ENCODE measurements at regions not wholly inside any gene's neighbourhood (a gene's known extent, or its start where the extent isn't known, plus 50 kb on each side); places are given as distances from the start of the nearest gene placed in this dataset.
A peak's percentile ranks its signal among the peaks of the same experiment; 100 is the strongest.
"Not testable (repeated sequence)": the region's sequence is repeated elsewhere in the genome, so short reads cannot be mapped to it uniquely, and the experiment has no call there.

- Histone ChIP-seq H3K9me3 (ENCODE audit: control insufficient read depth, low read length) (no peaks in the 10 kb centered on the region), H3K4me3 (ENCODE audit: low read length) (no peak overlapping the region), H3K4me1 (ENCODE audit: control insufficient read depth, insufficient read depth, low read length) (peaks cover 40% of the 10 kb centered on the region), H3K36me3 (ENCODE audit: control insufficient read depth, insufficient read depth, low read length, severe bottlenecking) (no peaks in the 10 kb centered on the region), H3K9ac (ENCODE audit: low read length) (no peak overlapping the region), H3K27me3 (replicated peaks; ENCODE audit: control insufficient read depth, insufficient read depth, low read length) (no peaks in the 10 kb centered on the region)
- DNase-seq (ENCODE audit: low read depth), result no peak
Measured at GRCh38 chr5:115423541-115423940, 121.0 kb downstream of the FEM1C start.

GRCh38 chr5:115423051-115423450 lies 121.5 kb downstream of the FEM1C start:
- no peak overlapping the region for H3K9ac ChIP-seq (ENCODE audit: low read length)
- no peak overlapping the region for H3K4me3 ChIP-seq (ENCODE audit: low read length)
- H3K9me3 ChIP-seq (ENCODE audit: control insufficient read depth, low read length), result no peaks in the 10 kb centered on the region
- H3K36me3 ChIP-seq (ENCODE audit: control insufficient read depth, insufficient read depth, low read length, severe bottlenecking), result no peaks in the 10 kb centered on the region
- no peak for DNase-seq (ENCODE audit: low read depth)
- H3K27me3 ChIP-seq (replicated peaks; ENCODE audit: control insufficient read depth, insufficient read depth, low read length), result no peaks in the 10 kb centered on the region
- peaks cover 40% of the 10 kb centered on the region for H3K4me1 ChIP-seq (ENCODE audit: control insufficient read depth, insufficient read depth, low read length)

GRCh38 chr5:115420812-115421211 lies 123.8 kb downstream of the FEM1C start:
- DNase-seq (ENCODE audit: low read depth); H3K9ac ChIP-seq (ENCODE audit: low read length); H3K27me3 ChIP-seq (replicated peaks; ENCODE audit: control insufficient read depth, insufficient read depth, low read length); H3K36me3 ChIP-seq (ENCODE audit: control insufficient read depth, insufficient read depth, low read length, severe bottlenecking); H3K4me3 ChIP-seq (ENCODE audit: low read length); H3K9me3 ChIP-seq (ENCODE audit: control insufficient read depth, low read length): not testable (repeated sequence)
- H3K4me1 ChIP-seq (ENCODE audit: control insufficient read depth, insufficient read depth, low read length), result peaks cover 51% of the 10 kb centered on the region

- H3K4me1 ChIP-seq (ENCODE audit: control insufficient read depth, insufficient read depth, low read length), result peaks cover 57% of the 10 kb centered on the region
- DNase-seq (ENCODE audit: low read depth), result peak; percentile 82
- H3K4me3 ChIP-seq (ENCODE audit: low read length), result no peak overlapping the region
- peak overlapping the region; percentile 63 for H3K9ac ChIP-seq (ENCODE audit: low read length)
- no peaks in the 10 kb centered on the region for H3K9me3 ChIP-seq (ENCODE audit: control insufficient read depth, low read length)
- H3K36me3 ChIP-seq (ENCODE audit: control insufficient read depth, insufficient read depth, low read length, severe bottlenecking), result no peaks in the 10 kb centered on the region
- no peaks in the 10 kb centered on the region for H3K27me3 ChIP-seq (replicated peaks; ENCODE audit: control insufficient read depth, insufficient read depth, low read length)
Measured at GRCh38 chr5:115419846-115420585, 123.6 kb upstream of the CCDC112 start.

- Histone ChIP-seq H3K9ac (ENCODE audit: low read length) (no peak overlapping the region), H3K4me1 (ENCODE audit: control insufficient read depth, insufficient read depth, low read length) (peaks cover 67% of the 10 kb centered on the region), H3K9me3 (ENCODE audit: control insufficient read depth, low read length) (no peaks in the 10 kb centered on the region), H3K27me3 (replicated peaks; ENCODE audit: control insufficient read depth, insufficient read depth, low read length) (no peaks in the 10 kb centered on the region), H3K4me3 (ENCODE audit: low read length) (no peak overlapping the region), H3K36me3 (ENCODE audit: control insufficient read depth, insufficient read depth, low read length, severe bottlenecking) (no peaks in the 10 kb centered on the region)
- no peak for DNase-seq (ENCODE audit: low read depth)
Measured at GRCh38 chr5:115418788-115419187, 122.3 kb upstream of the CCDC112 start.

GRCh38 chr5:115417076-115417475 lies 120.6 kb upstream of the CCDC112 start:
- H3K4me1 ChIP-seq (ENCODE audit: control insufficient read depth, insufficient read depth, low read length), result peaks cover 52% of the 10 kb centered on the region
- peak overlapping the region; percentile 42 for H3K9ac ChIP-seq (ENCODE audit: low read length)
- no peaks in the 10 kb centered on the region for H3K27me3 ChIP-seq (replicated peaks; ENCODE audit: control insufficient read depth, insufficient read depth, low read length)
- H3K4me3 ChIP-seq (ENCODE audit: low read length), result no peak overlapping the region
- no peaks in the 10 kb centered on the region for H3K36me3 ChIP-seq (ENCODE audit: control insufficient read depth, insufficient read depth, low read length, severe bottlenecking)
- no peak for DNase-seq (ENCODE audit: low read depth)
- H3K9me3 ChIP-seq (ENCODE audit: control insufficient read depth, low read length), result no peaks in the 10 kb centered on the region

GRCh38 chr5:115415143-115415491 lies 118.7 kb upstream of the CCDC112 start:
- no peak for DNase-seq (ENCODE audit: low read depth)
- Histone ChIP-seq H3K9me3 (ENCODE audit: control insufficient read depth, low read length) (no peaks in the 10 kb centered on the region), H3K4me3 (ENCODE audit: low read length) (peak overlapping the region; percentile 13), H3K27me3 (replicated peaks; ENCODE audit: control insufficient read depth, insufficient read depth, low read length) (no peaks in the 10 kb centered on the region), H3K36me3 (ENCODE audit: control insufficient read depth, insufficient read depth, low read length, severe bottlenecking) (no peaks in the 10 kb centered on the region), H3K9ac (ENCODE audit: low read length) (no peak overlapping the region), H3K4me1 (ENCODE audit: control insufficient read depth, insufficient read depth, low read length) (peaks cover 46% of the 10 kb centered on the region)

GRCh38 chr5:115414406-115415142 lies 118.1 kb upstream of the CCDC112 start:
- no peaks in the 10 kb centered on the region for H3K9me3 ChIP-seq (ENCODE audit: control insufficient read depth, low read length)

GRCh38 chr5:115413651-115414050 lies 117.2 kb upstream of the CCDC112 start:
- H3K36me3 ChIP-seq (ENCODE audit: control insufficient read depth, insufficient read depth, low read length, severe bottlenecking), result no peaks in the 10 kb centered on the region
- H3K9ac ChIP-seq (ENCODE audit: low read length), result no peak overlapping the region
- peaks cover 36% of the 10 kb centered on the region for H3K4me1 ChIP-seq (ENCODE audit: control insufficient read depth, insufficient read depth, low read length)
- no peaks in the 10 kb centered on the region for H3K9me3 ChIP-seq (ENCODE audit: control insufficient read depth, low read length)
- no peak overlapping the region for H3K4me3 ChIP-seq (ENCODE audit: low read length)
- no peak for DNase-seq (ENCODE audit: low read depth)
- no peaks in the 10 kb centered on the region for H3K27me3 ChIP-seq (replicated peaks; ENCODE audit: control insufficient read depth, insufficient read depth, low read length)

More at GRCh38 chr5:115414406-115415142, 118.1 kb upstream of the CCDC112 start:
- no peaks in the 10 kb centered on the region for H3K36me3 ChIP-seq (ENCODE audit: control insufficient read depth, insufficient read depth, low read length, severe bottlenecking)
- H3K4me1 ChIP-seq (ENCODE audit: control insufficient read depth, insufficient read depth, low read length), result peaks cover 41% of the 10 kb centered on the region
- H3K4me3 ChIP-seq (ENCODE audit: low read length), result peak overlapping the region; percentile 13
- DNase-seq (ENCODE audit: low read depth), result peak; percentile 54
- H3K9ac ChIP-seq (ENCODE audit: low read length), result no peak overlapping the region
- H3K27me3 ChIP-seq (replicated peaks; ENCODE audit: control insufficient read depth, insufficient read depth, low read length), result no peaks in the 10 kb centered on the region

GRCh38 chr5:115409094-115409493 lies 112.6 kb upstream of the CCDC112 start:
- no peaks in the 10 kb centered on the region for H3K36me3 ChIP-seq (ENCODE audit: control insufficient read depth, insufficient read depth, low read length, severe bottlenecking)
- no peak overlapping the region for H3K9ac ChIP-seq (ENCODE audit: low read length)
- no peaks in the 10 kb centered on the region for H3K9me3 ChIP-seq (ENCODE audit: control insufficient read depth, low read length)
- DNase-seq (ENCODE audit: low read depth), result no peak
- no peaks in the 10 kb centered on the region for H3K27me3 ChIP-seq (replicated peaks; ENCODE audit: control insufficient read depth, insufficient read depth, low read length)
- peaks cover 10% of the 10 kb centered on the region for H3K4me1 ChIP-seq (ENCODE audit: control insufficient read depth, insufficient read depth, low read length)
- H3K4me3 ChIP-seq (ENCODE audit: low read length), result no peak overlapping the region

GRCh38 chr5:115402822-115403577 lies 106.5 kb upstream of the CCDC112 start:
- H3K4me3 ChIP-seq (ENCODE audit: low read length), result peak overlapping the region; percentile 62
- H3K27me3 ChIP-seq (replicated peaks; ENCODE audit: control insufficient read depth, insufficient read depth, low read length), result no peaks in the 10 kb centered on the region
- H3K36me3 ChIP-seq (ENCODE audit: control insufficient read depth, insufficient read depth, low read length, severe bottlenecking), result no peaks in the 10 kb centered on the region
- H3K4me1 ChIP-seq (ENCODE audit: control insufficient read depth, insufficient read depth, low read length), result peaks cover 29% of the 10 kb centered on the region
- no peaks in the 10 kb centered on the region for H3K9me3 ChIP-seq (ENCODE audit: control insufficient read depth, low read length)
- peak; percentile 71 for DNase-seq (ENCODE audit: low read depth)
- peak overlapping the region; percentile 32 for H3K9ac ChIP-seq (ENCODE audit: low read length)

Data from adipocyte (in vitro differentiated cells).